HL-60/S4 (cell line): ENCODE measurements at regions not wholly inside any gene's neighbourhood (a gene's known extent, or its start where the extent isn't known, plus 50 kb on each side); places are given as distances from the start of the nearest gene placed in this dataset.
"Not testable (repeated sequence)": the region's sequence is repeated elsewhere in the genome, so short reads cannot be mapped to it uniquely, and the experiment has no call there.

Experiments used
- in situ Hi-C: fragments of 300-500 bp; cut with MboI; formaldehyde crosslinking; loops from 2 replicates; pipeline ENCODE4 v1.14.3; 2022; ENCODE audit warnings: low sequenced_read_pairs

- in situ Hi-C loops: no loop called here
These were observed 120.5 kb upstream of the DAB1 start for GRCh38 chr1:57544345-57544744.

DNA sequence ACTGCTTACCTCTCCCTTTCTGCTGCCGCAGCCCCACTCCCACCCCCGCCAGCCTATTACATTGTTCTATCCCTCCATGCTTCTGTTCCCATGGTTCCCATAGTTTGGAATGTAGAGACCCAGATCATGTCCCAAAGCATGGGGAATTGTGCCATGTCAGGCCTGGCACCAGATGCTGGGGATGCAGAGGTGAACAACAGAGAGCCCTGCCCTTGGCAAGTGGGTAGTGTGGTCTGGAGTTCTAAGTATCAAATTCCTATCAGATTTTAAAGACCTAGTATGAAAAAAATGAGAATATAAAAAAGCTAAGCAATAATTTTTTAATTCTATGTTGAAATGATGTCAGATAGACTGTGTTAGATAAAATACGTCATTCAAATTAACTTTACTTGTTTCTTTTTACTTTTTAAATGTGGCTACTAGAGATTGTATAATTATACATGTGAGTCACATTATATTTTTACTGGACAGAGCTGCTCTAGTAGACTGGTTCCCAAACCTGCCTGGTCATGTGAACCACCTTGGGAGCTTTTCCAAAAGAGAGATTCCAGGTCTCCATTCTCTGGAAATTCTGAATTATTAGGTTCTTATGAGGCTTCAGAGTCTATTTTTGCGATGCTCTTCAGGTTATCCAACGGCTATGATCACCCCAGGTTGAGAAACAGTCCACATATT, 113.0 kb upstream of the DAB1 start:
- in situ Hi-C loops: no loop called here

DNA sequence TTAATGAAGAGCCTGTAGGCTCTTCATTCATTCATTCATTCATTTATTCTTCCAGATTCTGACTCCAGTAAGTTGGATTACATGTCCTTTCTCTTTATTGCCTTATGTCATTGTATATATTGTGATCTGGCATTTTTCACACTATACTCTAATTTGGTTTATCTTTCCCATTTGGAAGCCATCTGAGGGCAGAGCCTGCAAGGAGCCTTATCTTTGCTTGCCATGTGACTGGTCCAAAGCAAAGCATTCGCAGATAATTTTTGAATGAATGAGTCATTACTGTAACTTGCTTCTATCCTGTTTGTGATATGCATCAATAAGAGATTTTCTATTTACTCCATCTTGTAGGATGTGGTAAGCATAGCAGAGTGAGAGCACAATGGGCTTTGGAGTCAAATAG, 108.4 kb upstream of the DAB1 start:
- in situ Hi-C loops: no loop called here

DNA sequence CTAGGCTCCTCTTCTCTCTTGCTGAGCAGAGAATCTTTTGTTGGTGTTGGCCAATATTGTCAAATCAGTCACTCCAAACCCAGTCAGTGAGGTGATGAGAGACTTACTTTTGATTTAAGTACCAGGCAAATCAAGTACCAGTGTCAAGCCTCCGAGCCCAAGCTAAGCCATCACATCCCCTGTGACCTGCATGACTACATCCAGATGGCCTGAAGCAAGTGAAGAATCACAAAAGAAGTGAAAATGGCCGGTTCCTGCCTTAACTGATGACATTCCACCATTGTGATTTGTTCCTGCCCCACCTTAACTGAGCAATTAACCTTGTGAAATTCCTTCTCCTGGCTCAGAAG, 107.0 kb upstream of the DAB1 start:
- in situ Hi-C loops: not testable (repeated sequence)

DNA sequence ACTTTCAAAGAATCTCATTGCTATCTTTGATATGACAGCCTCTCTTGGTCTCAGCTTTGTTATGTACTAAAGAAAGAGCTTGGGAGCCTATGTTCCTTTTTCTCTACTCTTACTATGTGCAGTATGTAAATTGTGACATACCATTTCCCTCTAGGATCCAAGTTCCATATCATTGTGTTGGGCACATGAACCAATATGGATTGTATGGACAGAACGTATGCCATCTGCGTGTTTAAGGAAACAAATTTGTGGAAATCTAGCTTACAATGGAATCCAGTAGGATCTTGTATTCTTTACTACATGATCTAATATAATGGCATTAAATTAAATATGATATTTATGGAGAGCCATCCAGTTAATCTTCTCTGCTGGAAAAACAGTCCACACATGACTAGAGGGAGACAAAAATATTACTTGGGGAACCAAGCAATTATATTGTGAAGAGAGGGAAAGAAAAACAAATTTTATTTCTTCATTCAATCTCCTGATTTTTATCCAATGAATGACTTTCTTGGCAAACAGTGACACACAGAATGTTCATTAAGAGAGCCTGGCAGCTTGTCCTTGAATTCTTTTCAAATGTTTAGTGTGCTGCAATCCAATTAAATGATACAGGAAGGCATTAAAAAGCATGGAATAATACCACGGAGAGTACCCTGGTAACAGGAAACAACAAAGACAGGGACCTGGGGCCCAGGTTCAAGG, 106.5 kb upstream of the DAB1 start:
- in situ Hi-C loops: no loop called here

- in situ Hi-C loops: no loop called here
These were observed 98.7 kb upstream of the DAB1 start for GRCh38 chr1:57522575-57522974.

DNA sequence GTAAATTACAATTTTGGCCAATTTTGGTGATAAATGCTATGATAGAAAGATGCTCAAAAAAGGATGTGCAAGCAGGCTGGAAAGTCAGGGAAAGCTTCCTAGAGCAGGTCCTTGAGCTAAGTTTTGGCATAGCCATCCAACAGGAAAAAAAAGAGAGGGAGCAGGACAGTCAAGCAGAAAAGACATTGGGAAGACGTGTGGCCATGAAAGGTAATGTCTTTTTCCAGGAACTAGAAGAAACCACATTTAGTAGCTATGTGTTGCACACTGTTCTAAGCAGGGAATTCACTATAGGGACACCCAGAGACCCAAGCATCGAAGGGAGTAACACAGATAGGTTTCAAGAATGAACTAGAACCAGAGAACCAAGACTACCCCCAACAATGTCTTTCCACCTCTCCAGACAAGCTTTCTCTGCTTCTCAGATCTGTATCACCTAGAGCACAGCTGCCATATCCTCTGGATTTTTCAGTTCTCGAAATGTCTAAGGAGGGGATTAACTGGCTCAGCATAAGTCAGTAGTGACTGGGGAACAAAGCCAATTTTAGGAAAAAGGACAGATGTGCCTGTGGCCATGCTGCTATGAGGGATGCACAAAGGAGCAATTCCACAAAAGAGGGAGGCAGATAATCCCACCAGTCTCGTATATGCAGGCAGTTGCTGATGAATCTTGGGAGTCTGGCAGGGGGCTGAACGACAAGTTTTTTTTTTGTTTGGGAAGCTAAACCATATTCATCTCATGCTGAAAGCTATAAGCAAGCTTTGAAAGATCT, 97.1 kb upstream of the DAB1 start:
- in situ Hi-C loops: no loop called here

GRCh38 chr1:57518496-57518895, 94.6 kb upstream of the DAB1 start:
- in situ Hi-C loops: no loop called here

GRCh38 chr1:57517587-57518374, 93.9 kb upstream of the DAB1 start:
- in situ Hi-C loops: no loop called here

- in situ Hi-C loops: no loop called here
These were observed 88.5 kb upstream of the DAB1 start for GRCh38 chr1:57512386-57512785.

DNA sequence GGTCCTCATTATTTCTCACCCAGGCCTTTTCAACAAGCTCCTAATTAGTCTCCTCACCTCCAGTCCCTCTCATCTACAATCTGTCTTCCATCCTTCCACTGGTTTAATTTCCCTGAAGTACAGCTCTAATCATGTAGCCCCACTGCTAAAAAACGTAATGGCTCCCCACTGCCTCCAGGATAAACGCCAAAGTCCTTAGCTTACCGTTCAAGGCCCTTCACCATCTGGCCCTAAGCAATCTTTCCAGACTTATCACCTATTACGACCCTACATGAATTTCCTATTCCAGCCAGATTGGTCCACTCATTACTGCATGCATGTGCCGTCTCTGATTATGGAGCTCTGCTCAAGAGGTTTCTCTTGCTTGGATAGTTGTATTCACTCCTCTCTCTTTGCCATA, 83.1 kb upstream of the DAB1 start:
- in situ Hi-C loops: no loop called here

- in situ Hi-C loops: no loop called here
These were observed 79.5 kb upstream of the DAB1 start for GRCh38 chr1:57503337-57503736.

DNA sequence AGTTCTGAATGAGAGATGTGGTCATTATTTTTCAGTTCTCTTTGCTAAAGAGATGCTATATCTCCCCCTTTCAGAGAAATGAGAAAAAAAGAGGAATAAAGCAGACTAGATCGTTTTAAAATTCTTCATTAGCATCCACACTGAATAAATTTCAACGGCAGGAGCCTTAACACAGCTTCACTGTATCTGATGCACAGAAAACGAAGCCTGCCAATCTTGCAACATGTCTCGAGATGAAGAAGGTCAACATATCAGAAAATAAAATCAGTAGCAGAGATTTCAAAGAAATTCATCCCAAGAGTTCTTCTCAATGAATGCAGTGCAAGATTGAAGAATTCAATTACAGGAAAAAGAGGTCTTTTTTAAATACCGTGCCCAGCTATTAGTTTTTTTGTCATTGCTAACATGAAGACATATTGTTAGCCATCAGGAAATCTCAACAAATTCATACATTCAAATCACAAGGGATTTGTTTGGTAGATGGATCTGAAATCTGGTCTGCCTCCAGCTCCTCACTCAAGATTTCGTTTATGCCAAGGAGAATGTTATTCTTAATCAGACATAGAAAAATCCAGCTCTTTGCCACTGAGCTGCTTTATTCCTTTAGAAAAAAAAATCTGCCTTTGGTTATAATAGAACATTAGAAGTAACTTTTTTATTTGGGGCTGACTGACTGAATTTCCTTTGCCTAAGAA, 76.4 kb upstream of the DAB1 start:
- in situ Hi-C loops: no loop called here

- in situ Hi-C loops: no loop called here
These were observed 70.7 kb upstream of the DAB1 start for GRCh38 chr1:57494530-57495079.

- in situ Hi-C loops: no loop called here
These were observed 68.8 kb upstream of the DAB1 start for GRCh38 chr1:57492586-57493226.

- in situ Hi-C loops: no loop called here
These were observed 65.6 kb upstream of the DAB1 start for GRCh38 chr1:57489358-57490036.

- in situ Hi-C loops: no loop called here
These were observed 61.8 kb upstream of the DAB1 start for GRCh38 chr1:57485643-57486042.

GRCh38 chr1:57483954-57484353, 60.1 kb upstream of the DAB1 start:
- in situ Hi-C loops: no loop called here

DNA sequence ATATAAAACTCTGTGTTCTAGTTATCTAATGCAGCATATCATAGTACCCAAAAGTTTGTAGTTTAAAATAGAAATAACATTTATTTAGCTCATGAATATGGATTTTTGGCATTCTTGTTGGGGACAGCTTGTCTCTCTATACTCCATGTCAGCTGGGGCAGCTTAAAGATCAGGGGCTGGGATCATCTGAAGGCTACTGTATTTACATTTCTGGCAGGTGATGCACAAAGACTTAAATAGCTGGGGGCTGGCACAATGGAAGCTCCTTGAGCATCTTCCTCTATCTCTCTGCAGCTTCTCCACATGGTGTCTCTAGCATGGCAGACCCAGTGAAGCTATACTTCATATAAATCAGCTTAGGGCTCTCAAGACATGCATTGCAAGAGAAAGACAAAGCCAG, 55.6 kb upstream of the DAB1 start:
- in situ Hi-C loops: no loop called here
